ENCODE measurements at regions not wholly inside any gene's neighbourhood (a gene's known extent, or its start where the extent isn't known, plus 50 kb on each side); places are given as distances from the start of the nearest gene placed in this dataset.
"Not testable (repeated sequence)": the region's sequence is repeated elsewhere in the genome, so short reads cannot be mapped to it uniquely, and the experiment has no call there.

GRCh38 chr13:84823528-84823927 lies 941.3 kb upstream of the SLITRK1 start:
- no peak for DNase-seq

GRCh38 chr13:84821261-84821660 lies 939.0 kb upstream of the SLITRK1 start:
- peak; percentile 42 for DNase-seq

DNA sequence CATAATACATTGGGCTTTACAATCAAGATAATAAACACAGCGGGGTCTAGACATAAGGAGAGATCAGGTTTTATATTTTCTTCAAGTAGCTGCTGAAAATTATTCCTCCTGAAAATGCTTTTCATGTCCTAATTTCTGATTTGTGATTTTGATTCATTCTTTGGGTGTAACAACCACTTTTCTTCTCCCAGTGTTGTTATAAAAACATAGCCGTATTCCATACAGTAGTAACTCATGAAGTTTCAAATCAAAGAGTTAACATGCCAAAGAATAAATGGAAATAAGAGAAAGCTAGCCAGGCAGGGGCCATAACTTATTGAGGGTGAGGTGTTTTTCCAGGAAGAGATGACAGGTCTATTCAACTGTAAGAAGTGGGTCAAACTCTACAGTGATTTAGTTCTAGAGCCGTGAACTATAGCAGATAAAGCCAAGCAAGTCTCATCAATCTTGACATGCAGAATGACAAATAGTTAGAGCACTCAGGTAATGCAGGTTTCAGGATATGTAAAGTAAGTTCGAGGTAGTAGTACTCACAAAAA lies 934.4 kb upstream of the SLITRK1 start:
- no peak for DNase-seq

DNA sequence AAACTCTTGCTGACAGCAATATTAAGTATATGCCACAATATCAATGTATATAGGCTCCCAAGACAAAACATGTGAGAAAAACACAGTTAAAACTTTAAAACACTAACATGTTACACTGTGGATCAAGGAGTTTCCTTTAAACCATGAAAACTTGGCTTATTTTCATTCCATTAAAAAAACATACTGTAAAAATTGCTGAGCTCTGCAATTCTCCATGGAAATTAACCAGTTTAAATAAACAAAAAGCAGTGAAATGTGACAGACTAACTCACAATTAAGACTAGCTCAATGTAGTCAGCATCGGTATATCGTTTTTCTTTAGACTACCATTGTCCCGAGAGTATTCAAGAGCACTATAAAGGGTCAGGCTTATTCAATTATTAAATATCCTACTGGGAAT lies 930.5 kb upstream of the SLITRK1 start:
- DNase-seq = no peak

GRCh38 chr13:84812078-84812477 lies 929.8 kb upstream of the SLITRK1 start:
- DNase-seq = no peak

DNA sequence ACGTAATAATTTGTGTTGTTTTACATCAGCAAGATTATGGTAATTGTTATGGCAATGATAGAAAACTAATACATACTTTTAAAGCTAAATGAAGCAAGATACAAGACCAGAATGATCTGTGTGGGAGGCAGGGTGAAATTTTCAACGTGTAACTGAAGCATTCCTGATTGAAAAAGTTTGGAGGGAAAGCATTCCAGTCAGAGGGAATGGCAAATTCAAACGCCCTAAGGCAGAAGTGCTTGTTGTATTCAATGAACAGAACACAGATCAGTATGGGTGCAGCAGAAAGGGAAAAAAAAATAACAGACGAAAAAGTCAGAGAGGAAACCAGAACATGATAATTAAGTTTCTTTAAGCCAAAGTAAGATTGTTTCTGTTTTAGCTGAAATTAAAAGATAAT lies 928.5 kb upstream of the SLITRK1 start:
- no peak for DNase-seq

DNA sequence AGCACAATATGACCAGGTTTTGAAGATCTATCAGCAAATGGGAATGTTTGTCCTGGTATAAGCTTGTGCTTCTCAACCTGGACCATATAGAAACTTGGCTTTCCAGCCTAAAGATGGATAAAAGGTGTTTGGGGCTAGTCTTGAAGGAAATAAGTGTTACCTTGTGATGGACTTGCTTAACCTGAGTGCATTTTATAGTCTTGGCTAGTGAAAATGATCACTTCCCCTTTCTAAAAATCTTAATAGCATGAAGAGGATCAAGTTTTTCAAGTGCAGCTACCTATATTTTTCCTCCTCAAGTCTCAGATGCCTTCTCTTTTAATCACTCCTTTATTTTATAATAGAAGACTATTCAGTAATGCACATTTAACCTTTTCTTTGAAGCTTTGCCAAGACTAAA lies 919.8 kb upstream of the SLITRK1 start:
- no peak for DNase-seq

DNA sequence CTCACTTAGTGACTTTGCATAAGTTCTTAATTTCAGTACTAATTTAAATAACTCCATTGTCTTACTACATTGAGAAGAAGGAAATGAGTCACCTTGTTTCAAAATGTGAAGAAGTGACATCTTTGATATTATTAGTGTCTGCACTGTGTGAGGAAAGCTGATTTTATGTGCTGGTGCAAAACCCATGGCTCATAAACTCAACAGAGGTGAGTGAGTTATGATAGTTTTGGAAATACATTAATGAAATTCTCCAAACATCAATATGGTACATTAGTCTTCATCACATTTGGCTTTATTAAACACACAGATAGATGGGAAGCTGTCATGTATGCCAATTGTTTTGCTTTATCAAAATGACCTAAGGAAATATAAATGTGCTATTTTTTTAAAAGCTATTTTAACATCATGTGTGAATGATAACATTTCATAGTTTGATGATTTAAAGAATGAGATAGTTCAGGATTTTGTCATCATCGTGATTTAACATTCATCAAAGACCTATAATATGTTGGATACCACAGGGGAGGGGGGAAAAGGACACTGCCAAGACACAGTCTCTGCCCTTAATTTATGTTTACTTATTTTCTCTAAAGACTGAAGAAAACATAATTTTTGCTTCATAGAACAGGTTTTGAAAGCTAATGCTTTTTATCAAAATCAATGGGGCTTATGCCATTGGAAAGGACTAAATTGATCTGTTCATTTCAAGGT lies 902.3 kb upstream of the SLITRK1 start:
- DNase-seq = no peak

DNA sequence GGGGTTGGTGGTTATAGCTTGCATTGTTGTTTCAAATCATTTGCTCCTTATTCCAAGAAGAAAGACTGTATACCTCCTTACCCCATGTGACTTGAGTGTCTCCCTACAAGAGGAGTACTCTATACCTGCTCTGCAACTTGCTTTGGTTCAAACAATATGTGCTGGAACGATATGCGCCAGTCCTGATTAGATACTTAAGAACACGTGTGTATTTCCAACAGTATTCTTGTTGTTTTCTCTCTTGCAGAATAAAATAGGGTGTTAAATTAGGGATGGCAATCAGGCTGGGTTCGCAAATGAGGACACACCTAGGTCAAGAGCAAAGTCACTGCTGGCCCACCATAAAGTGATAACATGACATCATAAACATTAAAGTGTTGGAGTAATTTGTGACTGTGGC lies 895.0 kb upstream of the SLITRK1 start:
- DNase-seq = no peak

- no peak for DNase-seq
Measured at GRCh38 chr13:84776593-84776992, 894.3 kb upstream of the SLITRK1 start.

GRCh38 chr13:84775920-84776319 lies 893.6 kb upstream of the SLITRK1 start:
- not testable (repeated sequence) for DNase-seq

DNA sequence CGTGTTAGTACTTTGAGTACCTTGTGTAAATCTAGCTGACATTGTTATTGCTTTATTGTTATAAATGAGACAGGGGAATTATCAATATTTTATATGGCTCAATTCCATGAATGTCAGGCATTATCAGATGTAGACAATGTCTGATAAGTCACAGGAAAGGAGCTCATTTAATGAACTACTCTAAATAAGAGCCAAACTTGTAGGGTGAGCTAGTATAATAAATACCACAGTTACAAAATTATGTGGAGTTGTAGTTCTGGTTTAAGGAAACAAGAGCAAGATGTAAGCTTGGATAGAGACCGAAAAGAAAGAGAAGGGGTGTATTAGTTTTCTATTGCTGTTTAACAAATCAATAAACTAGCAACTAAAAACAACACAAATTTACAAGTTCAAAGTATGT lies 891.8 kb upstream of the SLITRK1 start:
- no peak for DNase-seq

- no peak for DNase-seq
Measured at GRCh38 chr13:84760956-84761355, 878.7 kb upstream of the SLITRK1 start.

GRCh38 chr13:84749126-84749525 lies 866.9 kb upstream of the SLITRK1 start:
- DNase-seq = no peak

- DNase-seq = no peak
Measured at GRCh38 chr13:84745051-84745551, 862.8 kb upstream of the SLITRK1 start.

DNA sequence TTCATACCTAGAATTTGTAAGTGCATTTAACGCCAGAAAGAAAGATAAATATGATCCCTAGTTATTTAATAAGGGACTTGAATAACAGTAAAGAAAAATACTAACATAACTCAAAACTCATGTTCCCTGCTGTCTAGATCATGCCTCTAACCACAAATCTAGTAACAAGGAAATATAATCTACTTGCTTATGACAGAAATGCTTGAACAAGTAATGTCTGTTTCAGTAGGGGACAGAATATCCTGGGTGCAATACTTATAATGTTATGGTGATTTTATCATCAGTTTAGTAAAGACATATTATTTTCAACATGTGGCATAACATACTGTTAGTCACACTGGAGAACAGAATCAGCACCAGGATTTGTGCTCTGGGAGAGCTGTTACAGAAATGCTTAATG lies 861.9 kb upstream of the SLITRK1 start:
- DNase-seq = no peak

DNA sequence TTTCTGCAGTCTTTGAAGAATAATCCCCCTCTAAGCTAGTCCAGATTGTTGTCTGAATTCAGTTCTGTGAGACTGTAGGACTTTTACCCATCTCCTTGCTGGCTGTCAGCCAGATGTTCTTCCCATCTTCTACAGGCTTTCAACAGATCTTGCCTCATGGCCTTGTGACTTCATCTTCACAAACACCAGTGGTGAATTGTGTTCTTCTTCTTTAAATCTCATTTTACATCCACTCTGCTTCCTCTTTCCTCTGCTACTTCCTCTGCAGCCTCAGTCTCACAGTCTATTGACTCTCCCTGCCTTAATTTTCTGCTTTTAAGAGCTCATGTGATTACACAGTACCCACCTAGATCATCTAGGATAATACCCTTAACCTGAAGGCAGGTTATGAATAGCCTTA lies 859.0 kb upstream of the SLITRK1 start:
- no peak for DNase-seq

DNA sequence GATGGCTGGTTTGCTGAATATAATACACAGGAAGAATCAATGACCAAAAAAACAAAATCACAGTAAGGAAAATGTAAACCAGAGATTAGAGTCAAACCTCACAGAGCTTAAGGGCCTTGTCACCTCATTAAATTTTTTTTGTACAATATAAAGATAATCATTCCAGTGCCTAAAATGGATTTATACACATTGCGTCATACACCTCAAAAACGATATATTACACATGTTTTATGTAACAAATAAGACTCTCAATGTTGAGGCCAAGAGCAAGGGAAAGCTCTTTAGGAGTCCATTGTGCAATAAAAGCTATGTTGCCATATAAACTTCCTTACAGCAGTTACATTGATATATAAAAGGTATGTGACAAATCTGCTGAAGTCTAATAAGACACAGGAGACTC lies 856.7 kb upstream of the SLITRK1 start:
- no peak for DNase-seq

DNA sequence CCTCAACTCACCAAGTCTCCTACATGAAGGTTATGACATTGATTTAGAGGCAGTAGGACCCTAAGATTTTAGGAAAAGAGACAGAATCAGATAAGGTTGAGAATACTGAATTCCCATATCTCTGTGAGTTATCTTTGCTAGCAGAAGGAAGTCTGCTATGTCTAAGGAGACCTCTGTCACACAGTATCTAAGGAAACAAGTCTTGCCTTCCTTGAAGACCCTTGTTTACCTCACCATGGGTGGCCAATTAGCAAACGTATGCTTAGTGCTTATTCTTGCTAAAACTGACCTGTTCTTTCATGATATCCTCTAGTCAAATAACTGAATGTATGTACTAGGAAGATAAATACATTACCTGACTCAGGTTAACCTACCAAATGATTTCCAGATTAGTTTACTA lies 855.4 kb upstream of the SLITRK1 start:
- no peak for DNase-seq

GRCh38 chr13:84730376-84730775 lies 848.1 kb upstream of the SLITRK1 start:
- DNase-seq = no peak

GRCh38 chr13:84705982-84706710 lies 823.9 kb upstream of the SLITRK1 start:
- DNase-seq = no peak

DNA sequence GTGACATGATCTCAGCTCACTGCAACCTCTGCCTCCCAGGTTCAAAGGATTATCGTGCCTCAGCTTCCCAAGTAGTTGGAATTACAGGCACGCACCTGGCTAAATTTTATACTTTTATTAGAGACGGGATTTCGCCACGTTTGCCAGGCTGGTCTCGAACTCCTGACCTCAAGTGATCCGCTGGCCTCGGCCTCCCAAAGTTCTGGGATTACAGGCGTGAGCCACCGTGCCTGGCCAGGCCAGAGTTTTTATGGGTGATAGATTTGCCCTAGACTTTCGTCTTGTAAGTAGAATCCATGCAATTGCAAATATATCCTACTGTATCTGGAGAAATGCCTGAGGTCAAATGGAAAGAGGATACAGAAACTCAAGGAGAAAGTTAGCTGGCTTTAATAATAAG lies 819.9 kb upstream of the SLITRK1 start:
- DNase-seq = no peak

- not testable (repeated sequence) for DNase-seq
Measured at GRCh38 chr13:84697591-84697990, 815.3 kb upstream of the SLITRK1 start.

GRCh38 chr13:84686973-84687372 lies 804.7 kb upstream of the SLITRK1 start:
- no peak for DNase-seq

All from NCI-H2107 (cell line).